GM18519 (cell line): ENCODE measurements at regions not wholly inside any gene's neighbourhood (a gene's known extent, or its start where the extent isn't known, plus 50 kb on each side); places are given as distances from the start of the nearest gene placed in this dataset.
"Not testable (repeated sequence)": the region's sequence is repeated elsewhere in the genome, so short reads cannot be mapped to it uniquely, and the experiment has no call there.

Source experiments
- ATAC-seq: cut with Tn5 transposase; IDR thresholded peaks from one replicate; pipeline ENCODE4 v1.9.1; 2021; ENCODE audit warnings: mild to moderate bottlenecking, moderate library complexity; ENCODE audit not compliant: unreplicated experiment, low FRiP score

GRCh38 chr1:228937351-228937750 lies 202.1 kb downstream of the RHOU start:
- no peak for ATAC-seq

- no peak for ATAC-seq
Observed at GRCh38 chr1:228937851-228938536, 202.7 kb downstream of the RHOU start.

GRCh38 chr1:228938537-228938901 lies 203.2 kb downstream of the RHOU start:
- no peak for ATAC-seq

- ATAC-seq: no peak
Observed at GRCh38 chr1:228939001-228939691, 203.9 kb downstream of the RHOU start.

GRCh38 chr1:228939881-228940392 lies 204.7 kb downstream of the RHOU start:
- no peak for ATAC-seq

GRCh38 chr1:228940526-228940925 lies 205.2 kb downstream of the RHOU start:
- no peak for ATAC-seq

GRCh38 chr1:228940926-228941325 lies 205.6 kb downstream of the RHOU start:
- ATAC-seq: no peak

- ATAC-seq: no peak
Observed at GRCh38 chr1:228941666-228942065, 206.4 kb downstream of the RHOU start.

GRCh38 chr1:228943436-228943835 lies 208.2 kb downstream of the RHOU start:
- ATAC-seq: no peak

GRCh38 chr1:228944296-228944695 lies 209.0 kb downstream of the RHOU start:
- no peak for ATAC-seq

GRCh38 chr1:228944935-228945371 lies 209.7 kb downstream of the RHOU start:
- ATAC-seq: no peak

- ATAC-seq: no peak
Observed at GRCh38 chr1:228945885-228946284, 210.6 kb downstream of the RHOU start.

GRCh38 chr1:228949617-228950016 lies 214.3 kb downstream of the RHOU start:
- ATAC-seq: not testable (repeated sequence)

- no peak for ATAC-seq
Observed at GRCh38 chr1:228953207-228953606, 217.9 kb downstream of the RHOU start.

GRCh38 chr1:228953808-228954207 lies 218.5 kb downstream of the RHOU start:
- ATAC-seq: not testable (repeated sequence)

GRCh38 chr1:228955691-228956090 lies 220.4 kb downstream of the RHOU start:
- no peak for ATAC-seq

- ATAC-seq: no peak
Observed at GRCh38 chr1:228956864-228957263, 221.6 kb downstream of the RHOU start.

GRCh38 chr1:228957535-228957934 lies 222.3 kb downstream of the RHOU start:
- ATAC-seq: no peak

GRCh38 chr1:228958121-228958520 lies 222.8 kb downstream of the RHOU start:
- ATAC-seq: no peak

- no peak for ATAC-seq
Observed at GRCh38 chr1:228958741-228959140, 223.5 kb downstream of the RHOU start.

GRCh38 chr1:228960705-228961104 lies 225.4 kb downstream of the RHOU start:
- no peak for ATAC-seq

- no peak for ATAC-seq
Observed at GRCh38 chr1:228961511-228961910, 226.2 kb downstream of the RHOU start.
